ENCODE measurements at regions not wholly inside any gene's neighbourhood (a gene's known extent, or its start where the extent isn't known, plus 50 kb on each side); places are given as distances from the start of the nearest gene placed in this dataset.

DNA sequence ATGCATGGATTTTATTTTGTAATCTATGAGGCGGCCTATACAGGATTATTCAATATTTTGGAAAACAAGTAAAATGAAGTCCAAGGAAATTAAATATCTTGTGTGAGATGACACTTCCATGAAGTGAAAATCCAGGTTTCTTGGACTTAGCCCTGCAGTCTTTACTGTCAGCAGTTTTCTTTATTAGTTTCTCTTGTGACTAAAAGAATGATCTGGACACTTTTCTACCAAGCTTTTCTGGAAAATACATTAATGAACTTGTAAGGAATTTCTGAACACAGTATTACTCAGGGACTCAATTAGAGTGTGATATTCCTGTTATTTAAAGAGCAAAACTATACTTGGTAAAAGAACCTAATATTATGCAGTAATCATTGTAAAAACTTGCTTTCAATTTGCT lies 610.4 kb upstream of the SLC8A1 start:
- DNase-seq (ENCODE audit: low spot score), result no peak

- no peak for DNase-seq (ENCODE audit: low spot score)
These were observed 614.3 kb upstream of the SLC8A1 start for GRCh38 chr2:41066168-41066567.

- no peak for DNase-seq (ENCODE audit: low spot score)
These were observed 616.9 kb upstream of the SLC8A1 start for GRCh38 chr2:41068740-41069139.

DNA sequence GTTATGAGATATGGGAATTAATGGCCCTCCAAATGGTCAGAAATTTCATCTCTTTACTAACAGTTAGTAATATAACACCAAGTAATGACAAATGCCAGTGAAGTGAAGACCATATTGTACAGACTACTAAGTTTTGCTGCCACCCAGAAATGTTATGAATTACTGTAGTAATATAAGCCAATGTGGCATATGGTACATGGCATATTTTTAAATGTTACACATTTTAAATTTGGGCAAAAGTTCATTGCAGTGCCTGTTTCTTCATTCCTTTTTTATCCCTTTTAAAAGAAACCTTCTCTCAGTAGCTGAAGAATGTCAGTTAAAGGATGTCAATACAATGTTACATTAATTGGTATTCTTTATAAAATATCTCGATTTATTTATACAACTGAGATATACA lies 626.5 kb upstream of the SLC8A1 start:
- no peak for DNase-seq (ENCODE audit: low spot score)

GRCh38 chr2:41079011-41079410 lies 627.1 kb upstream of the SLC8A1 start:
- no peak for DNase-seq (ENCODE audit: low spot score)

DNA sequence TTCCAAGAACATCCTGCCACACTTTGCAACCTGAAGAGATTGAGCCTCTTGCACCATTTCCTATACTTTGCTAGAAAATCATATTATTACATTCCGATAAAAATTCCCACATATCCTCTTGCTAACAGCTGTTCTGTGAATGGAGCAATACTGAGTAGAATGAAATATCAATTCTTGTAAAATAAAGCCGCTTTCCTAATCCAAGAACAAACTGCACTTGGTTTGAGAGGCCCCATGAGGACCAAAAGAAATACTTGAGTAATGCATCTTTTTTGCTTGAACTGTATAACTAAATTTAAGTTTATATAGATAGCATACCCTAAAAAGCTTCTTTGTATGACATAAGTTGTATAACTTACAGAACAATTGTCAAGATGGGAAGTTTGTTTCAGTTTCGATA lies 632.4 kb upstream of the SLC8A1 start:
- DNase-seq (ENCODE audit: low spot score), result no peak

GRCh38 chr2:41087946-41088345 lies 636.1 kb upstream of the SLC8A1 start:
- DNase-seq (ENCODE audit: low spot score), result no peak

- DNase-seq (ENCODE audit: low spot score), result no peak
These were observed 649.4 kb upstream of the SLC8A1 start for GRCh38 chr2:41101281-41101680.

- DNase-seq (ENCODE audit: low spot score), result no peak
These were observed 657.9 kb upstream of the SLC8A1 start for GRCh38 chr2:41109744-41110143.

GRCh38 chr2:41111836-41112627 lies 660.1 kb upstream of the SLC8A1 start:
- DNase-seq (ENCODE audit: low spot score), result no peak

- DNase-seq (ENCODE audit: low spot score), result no peak
These were observed 664.4 kb upstream of the SLC8A1 start for GRCh38 chr2:41116106-41116797.

GRCh38 chr2:41119489-41119888 lies 667.6 kb upstream of the SLC8A1 start:
- DNase-seq (ENCODE audit: low spot score), result no peak

- DNase-seq (ENCODE audit: low spot score), result no peak
These were observed 671.5 kb upstream of the SLC8A1 start for GRCh38 chr2:41123341-41123740.

- no peak for DNase-seq (ENCODE audit: low spot score)
These were observed 675.5 kb upstream of the SLC8A1 start for GRCh38 chr2:41127351-41127750.

GRCh38 chr2:41129988-41130387 lies 678.1 kb upstream of the SLC8A1 start:
- DNase-seq (ENCODE audit: low spot score), result no peak

DNA sequence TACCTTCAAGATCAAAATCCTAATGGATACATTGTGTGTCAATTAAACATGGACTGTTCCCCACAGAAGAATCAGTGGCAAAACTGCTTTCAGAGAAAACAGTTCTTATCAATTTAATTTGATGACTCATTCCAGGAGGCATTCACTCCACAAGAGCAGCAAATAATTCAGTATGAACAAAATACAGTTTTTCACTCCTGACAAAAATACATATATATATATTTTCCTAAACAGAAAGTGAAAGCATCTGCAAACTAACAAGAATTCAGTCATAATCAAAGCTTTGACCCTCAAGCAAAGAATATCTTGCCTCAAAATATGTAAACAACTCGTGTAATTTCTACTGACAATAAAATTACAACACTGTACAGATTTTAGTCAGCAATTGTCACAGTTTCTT lies 685.1 kb upstream of the SLC8A1 start:
- DNase-seq (ENCODE audit: low spot score), result no peak

GRCh38 chr2:41141146-41141791 lies 689.4 kb upstream of the SLC8A1 start:
- DNase-seq (ENCODE audit: low spot score), result no peak

DNA sequence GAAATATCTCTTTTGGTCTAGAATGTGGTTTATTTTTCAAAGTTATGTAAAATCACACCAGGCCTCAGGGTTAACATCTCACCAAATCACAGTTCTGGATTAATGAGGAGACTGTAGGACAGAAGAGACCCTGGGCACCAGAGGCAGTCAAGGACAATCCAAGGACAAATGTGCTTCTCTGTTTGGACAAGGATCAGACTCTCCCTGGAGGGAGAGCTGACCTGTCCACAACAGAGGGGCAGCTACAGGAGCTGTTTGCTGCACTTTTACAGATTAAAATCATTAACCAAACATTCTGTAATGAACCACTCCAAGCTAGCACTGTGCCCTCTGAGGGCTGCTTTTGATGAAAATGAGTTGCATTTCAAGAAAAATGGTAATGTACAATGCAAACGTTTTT lies 690.6 kb upstream of the SLC8A1 start:
- DNase-seq (ENCODE audit: low spot score), result no peak

- no peak for DNase-seq (ENCODE audit: low spot score)
These were observed 693.2 kb upstream of the SLC8A1 start for GRCh38 chr2:41145066-41145465.

DNA sequence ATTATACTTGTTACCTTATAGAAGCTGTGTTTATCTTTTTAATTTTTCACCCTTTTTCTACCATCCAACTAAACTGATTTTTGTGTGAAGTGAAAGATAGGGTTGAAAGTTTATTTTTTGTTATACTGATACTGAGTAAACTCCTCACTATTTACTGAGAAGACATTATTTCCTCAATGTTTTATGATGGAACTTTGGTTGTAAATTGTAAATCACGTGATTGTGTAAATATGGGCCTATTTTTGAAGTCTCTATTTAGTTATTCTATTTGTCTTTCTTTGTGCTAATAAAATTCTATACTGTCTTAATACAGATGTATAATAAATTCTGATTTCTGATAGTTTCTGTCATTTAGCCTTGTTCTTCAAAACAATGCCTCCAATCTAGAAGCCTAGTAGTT lies 697.2 kb upstream of the SLC8A1 start:
- DNase-seq (ENCODE audit: low spot score), result no peak

GRCh38 chr2:41151746-41152145 lies 699.9 kb upstream of the SLC8A1 start:
- no peak for DNase-seq (ENCODE audit: low spot score)

DNA sequence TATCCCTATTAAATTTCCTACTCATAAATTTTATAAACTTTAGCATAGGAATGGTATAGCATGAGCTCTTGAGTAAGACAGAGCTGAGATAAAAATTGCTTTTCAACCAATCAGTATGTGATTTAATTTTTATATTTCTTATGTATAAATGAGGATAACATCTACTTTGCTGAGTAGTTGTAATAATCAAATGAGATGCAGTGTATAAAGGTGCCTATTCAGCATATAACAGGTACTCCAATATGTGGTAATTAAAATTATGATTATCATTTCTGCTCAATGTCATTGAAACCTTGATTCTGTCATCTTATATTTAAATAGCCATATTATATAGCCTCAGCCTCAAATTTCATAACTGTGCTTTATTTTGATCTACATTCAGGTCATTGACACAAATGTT lies 700.4 kb upstream of the SLC8A1 start:
- DNase-seq (ENCODE audit: low spot score), result no peak

GRCh38 chr2:41160439-41160838 lies 708.5 kb upstream of the SLC8A1 start:
- no peak for DNase-seq (ENCODE audit: low spot score)

All from CD4-positive, alpha-beta T cell treated with Interleukin-15 for 4 hours (primary cell).